Activated CD8-positive, alpha-beta memory T cell treated with anti-CD3 and anti-CD28 coated beads for 1 hour (primary cell): ENCODE measurements at regions not wholly inside any gene's neighbourhood (a gene's known extent, or its start where the extent isn't known, plus 50 kb on each side); places are given as distances from the start of the nearest gene placed in this dataset.
"Not testable (repeated sequence)": the region's sequence is repeated elsewhere in the genome, so short reads cannot be mapped to it uniquely, and the experiment has no call there.

ENCODE experiments used
- DNase-seq, 2 donors: peaks; one replicate each; pipeline ENCODE4 v3.0.0-alpha.2; 2020; ENCODE audit warnings: low read depth in 1 of 2; ENCODE audit errors: extremely low read depth in 1 of 2

DNA sequence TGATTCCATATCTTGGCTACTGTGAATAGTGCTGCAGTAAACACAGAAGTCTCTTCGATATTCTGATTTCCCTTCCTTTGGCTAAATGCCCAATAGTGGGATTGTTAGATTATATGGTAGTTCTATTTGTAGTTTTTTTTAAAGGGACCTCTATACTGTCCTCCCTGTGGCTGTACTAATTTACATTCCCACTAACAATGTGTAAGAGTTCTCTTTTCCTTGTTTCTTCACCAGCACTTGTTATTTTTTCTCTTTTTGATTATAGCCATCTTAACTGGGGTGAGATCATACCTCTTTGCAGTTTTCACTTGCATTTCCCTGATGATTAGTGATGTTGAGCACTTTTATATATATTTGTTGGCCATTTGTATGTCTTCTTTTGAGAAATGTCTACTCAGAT lies 102.0 kb downstream of the CARTPT start:
- DNase-seq: no peak

DNA sequence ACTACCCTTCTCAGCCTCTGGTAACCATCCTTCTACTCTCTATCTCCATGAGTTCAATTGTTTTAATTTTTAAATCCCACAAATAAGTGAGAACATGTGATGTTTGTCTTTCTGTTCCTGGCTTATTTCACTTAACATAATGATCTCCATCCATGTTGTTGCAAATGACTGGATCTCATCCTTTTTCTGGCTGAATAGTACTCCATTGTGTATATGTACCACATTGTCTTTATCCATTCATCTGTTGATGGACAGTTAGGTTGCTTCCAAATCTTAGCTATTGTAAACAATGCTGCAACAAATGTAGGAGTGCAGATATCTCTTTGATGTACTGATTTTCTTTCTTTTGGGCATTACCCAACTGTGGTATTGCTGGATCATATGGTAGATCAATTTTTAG lies 103.0 kb downstream of the CARTPT start:
- not testable (repeated sequence) for DNase-seq

DNA sequence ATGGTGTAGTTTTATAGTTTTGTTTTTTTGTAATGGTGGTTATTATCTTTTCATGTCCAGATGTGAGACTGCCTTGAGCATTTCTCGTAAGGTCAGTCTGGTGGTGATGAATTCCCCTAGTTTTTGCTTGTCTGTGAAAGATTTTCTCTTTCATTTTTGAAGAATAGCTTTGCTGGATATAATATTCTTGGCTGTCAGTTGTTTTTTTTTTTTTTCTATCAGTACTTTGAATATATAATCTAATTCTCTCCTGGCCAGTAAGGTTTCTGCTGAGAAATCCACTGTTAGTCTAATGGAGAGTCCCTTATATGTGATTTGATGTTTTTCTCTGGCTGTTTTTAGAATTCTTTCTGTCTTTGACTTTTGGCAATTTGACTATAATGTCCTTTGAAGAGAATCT lies 106.9 kb downstream of the CARTPT start:
- DNase-seq: no peak

DNA sequence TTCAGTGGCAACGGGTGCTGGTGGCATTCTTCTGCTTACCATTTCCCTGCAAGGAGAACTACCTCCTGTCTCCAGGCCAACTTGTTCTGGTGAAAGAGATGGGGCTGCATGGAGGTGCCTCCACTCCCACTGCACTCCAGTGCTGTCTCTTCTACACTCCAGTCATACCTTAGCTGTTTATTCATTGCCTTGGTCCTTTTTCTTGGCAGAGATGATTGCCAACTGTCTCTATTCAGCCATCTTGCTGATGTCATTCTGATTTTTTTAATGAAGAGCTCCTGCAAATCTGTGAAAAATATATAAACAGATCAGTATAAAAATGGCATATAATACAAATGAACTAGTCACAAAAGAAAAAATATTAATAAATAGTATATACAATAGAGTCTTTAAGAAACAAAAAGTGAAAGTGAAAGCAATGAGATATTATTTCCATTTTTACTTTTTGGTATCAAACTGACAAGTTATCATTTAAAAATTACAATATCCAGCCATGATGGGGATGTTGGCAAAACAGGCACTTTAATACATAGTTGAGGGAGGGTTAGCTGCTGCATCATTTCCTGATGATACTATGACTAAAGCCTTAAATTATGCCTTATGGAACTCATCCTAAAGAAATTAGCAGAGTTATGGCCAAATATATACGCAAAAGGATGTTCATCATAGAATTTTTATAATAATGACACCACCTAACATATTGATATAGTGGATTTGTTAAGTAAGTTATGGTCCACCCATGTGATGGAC lies 109.4 kb downstream of the CARTPT start:
- no peak for DNase-seq

DNA sequence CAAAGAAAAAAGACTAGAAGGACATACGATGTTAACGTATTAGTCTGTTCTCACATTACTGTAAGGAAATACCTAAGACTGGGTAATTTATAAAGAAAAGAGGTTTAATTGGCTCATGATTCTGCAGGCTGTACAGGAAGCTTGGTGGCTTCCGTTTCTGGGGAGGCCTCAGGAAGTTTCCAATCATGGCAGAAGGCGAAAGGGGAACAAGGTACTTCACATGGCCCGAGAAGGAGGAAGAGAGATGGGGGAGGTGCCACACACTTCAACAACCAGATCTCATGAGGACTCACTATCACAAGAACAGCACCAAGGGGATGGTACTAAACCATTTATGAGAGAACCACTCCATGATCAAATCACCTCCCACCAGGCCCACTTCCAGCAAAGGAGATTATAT lies 110.1 kb downstream of the CARTPT start:
- DNase-seq: no peak

DNA sequence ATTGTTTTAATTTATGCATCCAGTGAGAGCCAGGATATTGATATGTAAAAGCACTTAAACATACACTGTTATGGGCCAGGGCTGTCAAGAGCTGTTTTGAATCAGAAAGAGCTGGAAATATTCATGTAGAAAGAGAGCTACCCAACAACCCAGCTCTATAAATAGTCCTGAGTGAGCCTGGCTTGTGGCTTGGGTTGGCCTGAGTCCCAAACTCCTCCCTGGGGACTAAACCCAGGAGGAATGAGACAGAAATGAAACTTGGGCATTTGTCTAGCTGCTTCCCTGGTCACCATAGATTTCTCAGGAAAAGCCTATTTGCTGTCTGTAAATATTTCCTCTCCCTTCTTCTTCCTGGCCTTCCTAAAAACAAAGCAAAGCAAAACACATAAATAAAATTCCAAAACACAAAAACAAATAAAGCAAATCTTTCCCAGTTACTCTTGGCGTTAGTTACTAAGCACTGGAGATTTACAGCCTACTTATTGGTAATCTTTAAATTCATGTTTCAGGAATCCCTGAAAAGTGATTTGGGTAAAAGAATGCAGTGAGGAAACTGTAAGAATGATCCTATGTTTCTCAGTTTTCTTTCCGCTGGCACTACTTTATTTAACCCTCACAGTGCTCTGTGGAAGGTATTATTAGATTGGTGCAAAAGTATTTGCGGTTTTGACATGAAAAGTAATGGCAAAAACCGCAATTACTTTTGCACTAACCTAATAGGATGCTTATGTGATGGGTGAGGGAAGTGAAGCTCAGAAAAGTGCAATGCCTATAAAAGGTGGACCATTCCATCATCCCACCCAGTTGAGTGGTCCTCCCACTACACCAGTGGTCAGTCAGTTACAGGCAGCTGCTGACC lies 111.8 kb downstream of the CARTPT start:
- no peak for DNase-seq

DNA sequence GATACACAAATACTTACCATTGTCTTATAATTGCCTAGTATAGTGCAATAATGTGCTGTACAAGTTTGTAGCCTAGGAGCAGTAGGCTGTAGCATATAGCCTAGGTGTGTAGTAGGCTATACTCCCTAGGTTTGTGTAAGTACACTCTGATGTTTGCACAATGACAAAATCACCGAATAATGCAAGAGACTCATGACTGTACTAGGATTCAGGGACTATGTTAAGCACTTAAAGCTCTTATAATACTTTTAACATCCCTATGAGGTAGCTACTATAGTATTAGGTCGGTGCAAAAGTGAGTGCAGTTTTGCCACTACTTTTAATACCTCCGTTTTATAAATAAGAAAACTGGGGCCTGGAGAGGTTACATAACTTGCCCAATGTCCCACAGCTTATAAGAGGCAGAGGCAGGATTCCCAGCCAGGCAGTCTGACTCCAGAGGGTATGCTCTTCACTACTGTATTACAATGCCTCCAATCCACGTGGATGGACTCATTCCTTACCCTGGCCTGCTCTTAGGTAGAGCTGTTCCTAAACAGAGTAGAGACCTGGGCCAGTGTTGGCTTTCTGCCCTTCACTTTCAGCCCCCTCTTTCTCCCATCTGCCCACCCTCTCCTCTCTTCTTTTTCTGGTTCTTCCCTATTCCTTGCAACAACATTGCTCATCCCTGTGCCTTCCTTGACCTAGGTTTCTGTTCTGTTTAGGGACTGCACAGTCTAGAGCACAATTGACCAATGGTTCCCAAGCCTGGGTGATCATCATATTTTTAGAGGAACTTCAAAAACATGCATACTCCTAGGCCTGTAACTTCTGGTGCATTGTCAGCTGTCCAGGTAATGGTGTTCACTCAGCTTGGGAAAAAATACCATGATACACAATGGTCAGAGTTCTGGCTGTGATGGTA lies 114.0 kb downstream of the CARTPT start:
- no peak for DNase-seq

DNA sequence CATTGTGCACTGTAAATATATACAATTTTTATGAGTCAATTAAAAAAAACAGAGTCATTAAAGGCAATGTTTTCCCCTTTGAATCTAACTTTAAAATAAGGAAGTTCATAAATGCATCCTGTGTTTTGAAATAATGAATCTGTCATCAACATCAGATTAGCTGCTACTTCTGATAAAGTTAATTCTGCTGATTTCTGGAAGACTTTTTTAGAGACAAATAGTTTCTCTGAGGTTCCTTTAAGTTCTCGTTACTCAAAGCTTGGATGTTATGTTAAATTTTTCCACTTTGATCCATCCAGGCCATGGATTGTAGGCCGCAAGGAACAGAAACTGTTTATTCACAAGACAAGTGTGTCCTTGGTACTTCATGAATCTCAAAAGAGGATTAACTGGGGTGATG lies 115.5 kb downstream of the CARTPT start:
- no peak for DNase-seq

DNA sequence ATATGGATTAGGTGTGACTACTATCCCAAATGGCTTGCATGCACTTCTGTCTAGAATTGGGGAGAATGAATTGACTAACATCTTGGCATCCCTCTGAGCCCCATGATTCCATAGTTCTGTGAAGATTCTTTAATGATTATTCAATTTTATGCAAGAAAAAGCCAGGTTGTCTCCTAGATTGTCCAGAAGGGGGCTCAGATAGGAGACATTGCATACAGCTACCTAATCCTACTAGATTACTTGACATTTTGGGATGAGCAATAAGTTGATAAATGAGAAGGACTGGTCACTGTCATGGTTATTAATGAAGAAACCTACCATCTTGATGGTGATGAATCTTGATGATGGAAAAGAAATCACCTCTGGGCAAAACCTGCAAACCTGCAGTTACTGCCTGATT lies 117.0 kb downstream of the CARTPT start:
- DNase-seq: no peak

DNA sequence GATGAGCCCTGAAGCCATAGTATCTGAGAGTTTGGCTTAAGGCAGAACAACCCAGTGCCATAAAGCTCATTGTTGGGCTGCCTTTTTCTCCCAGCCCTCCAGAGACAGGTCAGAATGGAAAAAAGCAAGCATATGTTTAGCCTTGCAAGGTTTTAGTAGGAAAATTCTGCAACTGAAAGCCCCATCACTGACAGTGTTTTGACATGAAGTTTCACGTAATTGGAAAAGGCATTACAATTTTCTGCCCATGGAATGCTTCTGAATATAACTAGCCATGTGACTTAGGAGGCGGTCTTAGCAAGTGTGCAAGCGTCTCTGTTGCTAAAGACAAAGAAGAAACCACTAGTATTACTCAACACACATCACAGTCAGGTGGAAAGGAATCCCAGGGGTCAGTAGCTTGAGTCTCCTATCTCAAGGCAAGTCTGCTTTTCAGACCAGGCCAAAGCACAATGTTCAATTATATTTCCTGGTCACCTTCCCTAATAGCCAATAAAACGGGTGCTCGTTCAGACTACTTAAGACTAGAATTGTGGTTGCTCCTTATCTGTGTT lies 117.6 kb downstream of the CARTPT start:
- DNase-seq: no peak

DNA sequence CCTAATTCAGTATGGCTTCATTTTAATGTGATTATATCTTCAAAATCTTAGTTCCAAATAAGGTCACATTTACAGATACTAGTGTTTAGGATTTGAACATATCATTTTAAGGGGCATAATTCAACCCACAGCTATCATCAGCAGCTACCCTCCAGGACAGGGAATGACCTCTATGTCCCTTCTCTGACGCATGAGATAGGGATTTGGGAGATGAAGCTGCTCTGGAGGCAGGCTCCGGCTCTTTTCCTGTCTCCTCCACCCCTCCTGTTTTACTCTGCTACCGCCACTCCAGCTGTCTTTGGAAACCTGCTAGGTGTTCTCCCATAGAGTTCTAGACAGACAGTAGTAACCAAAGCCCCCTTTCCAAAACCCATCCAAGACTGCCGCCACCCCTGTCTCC lies 119.2 kb downstream of the CARTPT start:
- DNase-seq: no peak

DNA sequence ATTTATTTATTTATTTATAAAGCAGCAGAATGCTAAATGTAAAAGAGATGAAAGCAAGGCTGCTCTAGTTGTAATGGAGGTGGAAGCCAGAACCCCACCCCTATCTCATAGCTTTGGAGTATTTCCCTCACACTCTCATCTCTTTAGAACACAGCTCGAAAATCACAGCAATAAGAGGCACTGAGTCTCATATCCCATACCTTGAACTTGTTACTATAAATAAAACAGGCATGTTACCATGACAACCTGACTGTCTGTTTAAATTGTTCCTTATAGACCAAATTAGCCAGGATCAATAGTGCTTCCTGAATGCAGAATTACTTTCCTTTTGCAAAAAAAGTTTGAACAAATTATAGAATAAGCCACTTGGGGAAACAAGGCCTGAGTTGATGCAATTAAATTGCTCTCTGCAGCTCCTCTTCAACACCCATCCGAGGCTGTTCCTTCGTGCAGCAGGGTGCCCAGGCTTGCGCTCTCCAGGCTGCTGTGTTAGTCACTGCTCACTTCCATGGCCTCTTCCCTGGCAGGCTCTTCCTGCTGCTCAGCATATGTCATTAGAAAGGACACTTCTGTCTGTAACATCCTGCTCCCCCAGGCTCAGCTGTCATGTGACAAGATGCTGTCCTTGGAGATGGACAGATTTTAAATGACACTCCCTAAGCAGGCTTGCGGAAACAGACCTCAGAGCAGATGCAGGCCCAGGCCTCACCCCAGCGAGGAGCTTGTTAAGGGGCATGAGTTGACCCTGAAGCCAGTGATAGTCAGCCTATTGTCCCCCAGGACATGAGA lies 120.2 kb downstream of the CARTPT start:
- no peak for DNase-seq

DNA sequence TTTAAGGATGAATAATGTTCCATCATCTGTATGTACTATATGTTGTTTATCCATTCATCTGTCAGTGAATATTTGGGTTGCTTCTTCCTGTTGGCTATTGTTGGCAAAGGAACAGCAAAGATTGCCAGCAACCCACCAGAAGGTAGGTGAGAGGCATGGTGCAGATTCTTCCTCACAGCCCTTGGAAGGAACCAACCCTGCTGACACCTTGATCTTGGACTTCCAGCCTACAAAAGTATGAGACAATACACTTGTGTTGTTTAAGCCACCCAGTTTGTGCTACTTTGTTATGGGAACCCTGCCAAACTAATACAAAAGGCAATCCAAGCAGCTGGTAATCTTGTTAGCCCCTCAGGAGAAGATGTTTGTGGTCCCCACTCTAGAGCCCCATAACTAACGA lies 122.0 kb downstream of the CARTPT start:
- DNase-seq: no peak

DNA sequence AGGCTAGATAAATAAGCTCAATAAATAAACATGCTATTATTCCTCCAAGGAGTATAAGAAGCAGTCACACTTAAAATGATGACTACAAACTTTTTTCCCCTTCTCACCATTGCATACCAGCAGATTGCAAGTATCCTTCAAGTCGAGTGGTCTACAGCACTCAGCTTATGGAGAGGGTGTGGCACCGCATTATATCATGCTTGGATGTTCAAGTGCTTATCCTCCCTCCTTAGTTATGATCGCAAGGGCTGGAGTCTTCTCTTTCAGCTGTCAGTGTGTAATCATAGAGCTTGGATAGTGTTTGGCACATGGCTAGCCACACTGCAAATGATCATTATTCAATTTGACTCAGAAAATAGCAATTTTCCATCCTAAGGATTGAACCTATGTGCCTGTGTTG lies 124.0 kb downstream of the CARTPT start:
- no peak for DNase-seq

DNA sequence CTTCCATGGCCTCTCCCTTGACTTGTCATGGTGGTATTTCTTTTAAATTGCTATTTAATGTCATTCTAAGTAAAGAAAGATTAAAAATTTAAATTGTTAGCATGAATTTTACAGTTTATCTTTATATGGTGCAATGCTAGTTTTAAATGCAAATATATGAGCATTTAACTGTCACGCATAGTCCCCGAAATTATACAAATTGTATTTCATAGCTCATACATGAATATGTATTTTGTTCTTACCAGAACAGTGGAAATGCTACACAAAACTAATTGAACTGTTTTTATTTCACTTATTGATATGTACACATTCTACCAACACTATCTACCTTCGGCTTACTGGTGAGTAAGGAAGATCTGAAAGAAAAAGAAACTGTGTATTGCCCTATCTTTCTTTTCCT lies 125.8 kb downstream of the CARTPT start:
- no peak for DNase-seq

DNA sequence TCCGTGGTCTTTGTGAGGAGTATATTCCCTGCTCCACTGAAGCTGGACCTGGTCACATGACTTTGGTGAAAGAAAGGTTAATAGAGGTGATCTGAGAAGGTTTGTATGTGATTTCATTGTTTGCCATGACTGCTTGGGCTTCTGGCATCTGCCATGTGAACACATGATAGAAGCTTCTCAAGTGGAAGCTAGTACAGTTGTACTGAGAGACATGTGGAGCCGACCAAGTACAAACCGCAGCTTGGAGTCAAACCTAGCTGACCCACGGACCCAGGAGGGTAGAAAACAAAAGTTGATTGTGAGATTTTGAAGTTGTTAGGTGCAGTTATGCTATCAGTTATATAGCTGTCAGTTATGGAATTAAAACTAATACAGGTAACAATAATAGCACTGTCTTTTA lies 140.4 kb downstream of the CARTPT start:
- DNase-seq: no peak

DNA sequence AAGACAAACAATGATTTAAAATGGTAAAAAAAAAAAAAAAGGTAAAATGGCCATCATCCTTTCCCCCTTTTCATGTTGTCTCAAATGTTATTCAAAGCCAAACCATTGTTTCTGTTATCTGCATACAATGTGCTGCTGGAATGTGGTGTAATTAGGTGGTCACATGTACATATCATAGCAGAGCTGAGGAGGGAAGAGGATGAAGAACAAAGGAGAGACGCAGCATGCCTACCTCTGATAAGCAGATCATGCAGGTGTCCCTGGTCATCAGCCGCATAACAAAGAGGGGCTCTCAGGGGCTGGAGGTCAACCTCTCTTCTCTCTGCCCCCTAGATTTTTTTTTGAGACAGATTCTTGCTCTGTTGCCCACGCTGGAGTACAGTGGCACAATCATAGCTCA lies 141.0 kb downstream of the CARTPT start:
- no peak for DNase-seq

DNA sequence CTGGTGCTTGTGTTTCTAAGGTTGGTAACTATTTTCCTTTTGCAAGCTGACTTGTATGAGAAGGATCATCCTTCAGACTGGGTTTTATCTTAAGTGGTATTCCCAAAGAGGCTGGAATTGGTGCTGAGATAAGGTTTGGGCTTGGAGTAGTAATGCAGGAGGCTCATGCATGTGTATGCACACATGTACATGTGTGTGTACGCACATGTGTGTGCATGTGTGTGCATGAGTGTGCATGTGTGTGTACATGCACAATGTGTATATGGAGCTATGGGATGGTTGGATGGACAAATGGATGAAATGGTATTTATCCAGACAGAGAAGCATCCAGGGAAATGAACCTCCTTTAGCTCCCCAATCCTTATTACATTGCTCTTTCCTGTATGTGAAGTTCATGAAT lies 142.6 kb downstream of the CARTPT start:
- DNase-seq: no peak

DNA sequence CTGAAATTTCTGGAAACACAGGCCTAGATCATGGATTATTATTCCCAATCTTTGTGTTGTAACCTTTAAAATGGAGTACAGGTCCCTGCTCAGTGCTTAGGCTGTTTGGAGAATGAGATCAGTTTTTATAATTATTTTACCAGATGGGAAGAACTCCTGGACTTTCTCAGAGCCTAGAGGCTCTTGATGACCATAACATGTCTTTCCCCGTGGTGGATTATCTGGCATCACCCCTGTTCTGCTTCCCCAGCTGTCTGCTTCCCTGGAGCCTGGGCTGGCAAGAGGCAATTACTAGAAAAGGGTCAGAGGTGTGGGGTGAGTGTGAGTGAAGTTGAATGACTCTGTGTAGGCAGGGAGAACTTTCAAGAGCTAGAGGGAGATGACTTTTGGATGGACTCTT lies 143.0 kb downstream of the CARTPT start:
- no peak for DNase-seq

DNA sequence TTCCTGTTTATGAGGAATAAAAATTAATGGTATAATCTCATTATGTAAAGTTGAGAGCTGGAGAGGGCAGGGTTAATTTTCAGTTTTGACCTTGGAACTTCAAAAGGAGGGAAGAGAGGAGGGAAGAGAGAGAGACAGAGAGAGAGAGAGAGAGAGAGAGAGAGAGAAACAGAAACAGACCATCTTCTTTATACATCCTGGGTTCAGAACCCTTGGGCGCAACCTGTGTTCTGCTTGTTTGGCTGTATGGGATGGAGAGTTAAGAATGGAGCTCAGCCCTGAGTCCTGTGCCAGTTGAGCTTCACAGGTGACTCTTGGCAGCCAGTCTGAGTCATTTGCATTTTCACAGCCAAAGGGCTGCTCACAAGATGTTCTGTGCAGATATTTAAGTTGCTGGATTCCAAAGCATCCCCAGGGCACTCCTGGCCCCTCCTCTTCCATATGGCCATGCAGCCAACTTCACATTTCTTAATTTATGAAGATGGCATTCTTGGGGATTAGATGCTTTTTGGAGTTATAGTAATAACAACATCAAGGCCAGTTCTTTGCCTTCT lies 143.5 kb downstream of the CARTPT start:
- DNase-seq: no peak
